Neural cell (in vitro differentiated cells): ENCODE measurements at regions not wholly inside any gene's neighbourhood (a gene's known extent, or its start where the extent isn't known, plus 50 kb on each side); places are given as distances from the start of the nearest gene placed in this dataset.

Source experiments
- H2AFZ ChIP-seq: fragments of 200-600, 300-800 bp; sonication (generic), shearing (Covaris generic); 2 replicates; pipeline ENCODE4 v1.6.0; 2014; ENCODE audit warnings: low read depth, mild to moderate bottlenecking, antibody characterized with exemption, low read length, moderate library complexity
- H3F3A ChIP-seq: fragments of 200-600 bp; shearing (Covaris generic); 2 replicates; pipeline ENCODE4 v1.6.1; 2016; ENCODE audit warnings: mild to moderate bottlenecking, moderate library complexity, mixed read lengths, antibody characterized with exemption, low read length; ENCODE audit not compliant: insufficient read depth, poor library complexity, severe bottlenecking
- H3K27ac ChIP-seq: fragments of 200-600, 300-800 bp; sonication (generic), shearing (Covaris generic); 2 replicates; pipeline ENCODE4 v1.5.1; 2014; ENCODE audit warnings: mild to moderate bottlenecking, low read length, moderate library complexity
- H3K27me3 ChIP-seq: fragments of 300-800, 200-600 bp; sonication (generic), shearing (Covaris generic); 2 replicates; pipeline ENCODE4 v1.6.0; 2014; ENCODE audit warnings: mild to moderate bottlenecking, low read depth, low read length, moderate library complexity; ENCODE audit not compliant: insufficient read depth
- H3K36me3 ChIP-seq: fragments of 300-800, 200-600 bp; sonication (generic), shearing (Covaris generic); 2 replicates; pipeline ENCODE4 v1.5.1; 2014; ENCODE audit warnings: mild to moderate bottlenecking, antibody characterized with exemption, low read length, moderate library complexity; ENCODE audit not compliant: insufficient read depth
- H3K4me2 ChIP-seq: fragments of 300-800, 200-600 bp; sonication (generic), shearing (Covaris generic); 2 replicates; pipeline ENCODE4 v1.6.0; 2014; ENCODE audit warnings: mild to moderate bottlenecking, low read length
- H3K4me3 ChIP-seq: fragments of 300-800, 200-600 bp; sonication (generic), shearing (Covaris generic); 2 replicates; pipeline ENCODE4 v1.5.1; 2014; ENCODE audit warnings: mild to moderate bottlenecking, low read length, moderate library complexity
- H3K79me2 ChIP-seq: fragments of 200-600 bp; shearing (Covaris generic); replicated peaks from 2 replicates; pipeline ENCODE4 v1.6.0; 2014; ENCODE audit warnings: mild to moderate bottlenecking, low read length, moderate library complexity; ENCODE audit not compliant: insufficient read depth
- H3K9ac ChIP-seq: fragments of 300-800, 200-600 bp; sonication (generic), shearing (Covaris generic); 2 replicates; pipeline ENCODE4 v1.6.1; 2016; ENCODE audit warnings: mild to moderate bottlenecking, low read length, mixed read lengths
- H3K9me2 ChIP-seq: fragments of 200-600 bp; shearing (Covaris generic); 2 replicates; pipeline ENCODE4 v1.6.1; 2016; ENCODE audit warnings: mild to moderate bottlenecking, low read length, mixed read lengths; ENCODE audit not compliant: insufficient read depth
- H3K9me3 ChIP-seq: fragments of 200-600, 300-800 bp; sonication (generic), shearing (Covaris generic); 2 replicates; pipeline ENCODE4 v1.6.1; 2016; ENCODE audit warnings: mild to moderate bottlenecking, mixed run types, low read length, moderate library complexity, mixed read lengths
- H4K20me1 ChIP-seq: fragments of 200-600 bp; shearing (Covaris generic); 2 replicates; pipeline ENCODE4 v1.6.1; 2016; ENCODE audit warnings: mild to moderate bottlenecking, mixed run types; ENCODE audit not compliant: insufficient read depth
- EP300 ChIP-seq: fragments of 450-650 bp; conservative IDR thresholded peaks from 2 replicates; pipeline ENCODE4 v1.6.1; 2014; ENCODE audit warnings: antibody characterized with exemption, mild to moderate bottlenecking, moderate library complexity; ENCODE audit not compliant: poor library complexity, severe bottlenecking
- EZH2 ChIP-seq: fragments of 200-600, 300-800 bp; shearing (Covaris generic), sonication (generic); IDR thresholded peaks from 2 replicates; pipeline ENCODE4 v1.6.1; 2014; ENCODE audit warnings: antibody characterized with exemption, low read length, borderline replicate concordance, mild to moderate bottlenecking; ENCODE audit not compliant: insufficient read depth, poor library complexity, severe bottlenecking
- MXI1 ChIP-seq: fragments of 450-650 bp; conservative IDR thresholded peaks from 2 replicates; pipeline ENCODE4 v1.6.1; 2014; ENCODE audit warnings: antibody characterized with exemption, mild to moderate bottlenecking; ENCODE audit not compliant: poor library complexity, severe bottlenecking
- POLR2AphosphoS5 ChIP-seq: IDR thresholded peaks from 2 replicates; pipeline ENCODE4 v1.6.1; 2012
- RAD21 ChIP-seq: fragments of 450-650 bp; conservative IDR thresholded peaks from 2 replicates; pipeline ENCODE4 v1.6.1; 2014; ENCODE audit warnings: antibody characterized with exemption, mild to moderate bottlenecking, moderate library complexity
- SMC3 ChIP-seq: fragments of 450-650 bp; conservative IDR thresholded peaks from 2 replicates; pipeline ENCODE4 v1.6.1; 2014; ENCODE audit warnings: antibody characterized with exemption, mild to moderate bottlenecking, moderate library complexity; ENCODE audit not compliant: poor library complexity
- TAF1 ChIP-seq: IDR thresholded peaks from 2 replicates; pipeline ENCODE4 v1.6.1; 2012; ENCODE audit warnings: low read depth
- TF ChIP-seq, protein P1 (sequence below): IDR thresholded peaks from 2 replicates; pipeline ENCODE4 v1.6.1; 2012; ENCODE audit warnings: borderline replicate concordance
- TF ChIP-seq, protein P2 (sequence below): fragments of 450-650 bp; IDR thresholded peaks from 2 replicates; pipeline ENCODE4 v1.5.1; 2014; ENCODE audit warnings: antibody characterized with exemption, mild to moderate bottlenecking, moderate library complexity; ENCODE audit not compliant: poor library complexity, severe bottlenecking

DNA sequence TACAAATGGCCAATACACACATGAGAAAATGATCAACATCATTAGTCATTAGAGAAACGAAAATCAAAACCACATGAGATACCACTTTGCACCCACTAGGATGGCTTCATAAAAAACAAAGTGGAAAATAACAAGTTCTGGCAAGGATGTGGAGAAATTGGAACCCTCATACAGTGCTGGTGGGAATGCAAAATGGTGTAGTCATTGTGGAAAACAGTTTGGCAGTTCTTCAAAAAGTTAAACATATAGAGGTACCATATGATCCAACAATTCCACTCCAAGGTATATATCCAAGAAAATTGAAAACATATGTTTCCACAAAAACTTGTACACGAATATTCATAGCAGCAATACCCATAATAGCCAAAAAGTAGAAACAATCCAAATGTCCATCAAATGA lies 231.6 kb upstream of the CSF3R start:
- no peaks in the 10 kb centered on the region for H3K79me2 ChIP-seq
- no peaks in the 10 kb centered on the region for H3K27me3 ChIP-seq

DNA sequence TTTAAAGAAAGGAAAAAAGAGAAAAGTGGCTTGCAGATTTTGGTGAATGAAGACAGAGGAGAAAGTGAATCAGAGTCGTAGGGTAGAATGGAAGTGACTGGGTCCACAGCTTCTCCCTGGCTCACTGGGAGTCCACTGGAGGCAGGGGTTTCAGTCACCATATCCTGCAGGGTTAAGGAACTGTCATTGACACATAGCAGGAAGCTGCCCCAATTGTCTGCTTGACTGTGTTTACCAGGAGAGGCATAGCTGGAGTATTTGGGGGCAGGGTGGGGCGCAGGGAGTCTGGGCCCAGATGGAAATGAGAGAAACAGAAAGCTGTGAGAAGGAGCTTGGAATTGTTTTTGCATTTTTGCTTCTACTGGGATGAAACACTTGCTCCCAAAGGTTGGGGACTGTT lies 228.8 kb upstream of the CSF3R start:
- no peak overlapping the region for H3K4me2 ChIP-seq
- H3K27ac ChIP-seq, result no peak overlapping the region
- no peaks in the 10 kb centered on the region for H3F3A ChIP-seq
- H3K9me2 ChIP-seq, result no peaks in the 10 kb centered on the region
- H3K79me2 ChIP-seq, result no peaks in the 10 kb centered on the region
- no peak overlapping the region for H2AFZ ChIP-seq
- no peak overlapping the region for H3K4me3 ChIP-seq
- H4K20me1 ChIP-seq, result no peaks in the 10 kb centered on the region
- H3K9ac ChIP-seq, result no peak overlapping the region
- no peaks in the 10 kb centered on the region for H3K9me3 ChIP-seq
- H3K36me3 ChIP-seq, result no peaks in the 10 kb centered on the region
- TF ChIP-seq RAD21 (no peak), EP300 (no peak), SMC3 (no peak), MXI1 (no peak), TAF1 (no peak), EZH2 (no peak), POLR2AphosphoS5 (no peak)
- TF ChIP-seq, protein P1, sequence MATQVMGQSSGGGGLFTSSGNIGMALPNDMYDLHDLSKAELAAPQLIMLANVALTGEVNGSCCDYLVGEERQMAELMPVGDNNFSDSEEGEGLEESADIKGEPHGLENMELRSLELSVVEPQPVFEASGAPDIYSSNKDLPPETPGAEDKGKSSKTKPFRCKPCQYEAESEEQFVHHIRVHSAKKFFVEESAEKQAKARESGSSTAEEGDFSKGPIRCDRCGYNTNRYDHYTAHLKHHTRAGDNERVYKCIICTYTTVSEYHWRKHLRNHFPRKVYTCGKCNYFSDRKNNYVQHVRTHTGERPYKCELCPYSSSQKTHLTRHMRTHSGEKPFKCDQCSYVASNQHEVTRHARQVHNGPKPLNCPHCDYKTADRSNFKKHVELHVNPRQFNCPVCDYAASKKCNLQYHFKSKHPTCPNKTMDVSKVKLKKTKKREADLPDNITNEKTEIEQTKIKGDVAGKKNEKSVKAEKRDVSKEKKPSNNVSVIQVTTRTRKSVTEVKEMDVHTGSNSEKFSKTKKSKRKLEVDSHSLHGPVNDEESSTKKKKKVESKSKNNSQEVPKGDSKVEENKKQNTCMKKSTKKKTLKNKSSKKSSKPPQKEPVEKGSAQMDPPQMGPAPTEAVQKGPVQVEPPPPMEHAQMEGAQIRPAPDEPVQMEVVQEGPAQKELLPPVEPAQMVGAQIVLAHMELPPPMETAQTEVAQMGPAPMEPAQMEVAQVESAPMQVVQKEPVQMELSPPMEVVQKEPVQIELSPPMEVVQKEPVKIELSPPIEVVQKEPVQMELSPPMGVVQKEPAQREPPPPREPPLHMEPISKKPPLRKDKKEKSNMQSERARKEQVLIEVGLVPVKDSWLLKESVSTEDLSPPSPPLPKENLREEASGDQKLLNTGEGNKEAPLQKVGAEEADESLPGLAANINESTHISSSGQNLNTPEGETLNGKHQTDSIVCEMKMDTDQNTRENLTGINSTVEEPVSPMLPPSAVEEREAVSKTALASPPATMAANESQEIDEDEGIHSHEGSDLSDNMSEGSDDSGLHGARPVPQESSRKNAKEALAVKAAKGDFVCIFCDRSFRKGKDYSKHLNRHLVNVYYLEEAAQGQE, result no peak
- TF ChIP-seq, protein P2, sequence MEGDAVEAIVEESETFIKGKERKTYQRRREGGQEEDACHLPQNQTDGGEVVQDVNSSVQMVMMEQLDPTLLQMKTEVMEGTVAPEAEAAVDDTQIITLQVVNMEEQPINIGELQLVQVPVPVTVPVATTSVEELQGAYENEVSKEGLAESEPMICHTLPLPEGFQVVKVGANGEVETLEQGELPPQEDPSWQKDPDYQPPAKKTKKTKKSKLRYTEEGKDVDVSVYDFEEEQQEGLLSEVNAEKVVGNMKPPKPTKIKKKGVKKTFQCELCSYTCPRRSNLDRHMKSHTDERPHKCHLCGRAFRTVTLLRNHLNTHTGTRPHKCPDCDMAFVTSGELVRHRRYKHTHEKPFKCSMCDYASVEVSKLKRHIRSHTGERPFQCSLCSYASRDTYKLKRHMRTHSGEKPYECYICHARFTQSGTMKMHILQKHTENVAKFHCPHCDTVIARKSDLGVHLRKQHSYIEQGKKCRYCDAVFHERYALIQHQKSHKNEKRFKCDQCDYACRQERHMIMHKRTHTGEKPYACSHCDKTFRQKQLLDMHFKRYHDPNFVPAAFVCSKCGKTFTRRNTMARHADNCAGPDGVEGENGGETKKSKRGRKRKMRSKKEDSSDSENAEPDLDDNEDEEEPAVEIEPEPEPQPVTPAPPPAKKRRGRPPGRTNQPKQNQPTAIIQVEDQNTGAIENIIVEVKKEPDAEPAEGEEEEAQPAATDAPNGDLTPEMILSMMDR, result no peak
- H3K27me3 ChIP-seq, result no peaks in the 10 kb centered on the region

More for the DNA sequence above, 231.6 kb upstream of the CSF3R start:
- no peak overlapping the region for H3K27ac ChIP-seq
- TF ChIP-seq EP300 (no peak), EZH2 (no peak), POLR2AphosphoS5 (no peak), RAD21 (no peak), TAF1 (no peak), SMC3 (no peak), MXI1 (no peak)
- TF ChIP-seq, protein P2, result no peak
- TF ChIP-seq, protein P1, result no peak
- H3F3A ChIP-seq, result no peaks in the 10 kb centered on the region
- H2AFZ ChIP-seq, result no peak overlapping the region
- no peak overlapping the region for H3K4me2 ChIP-seq
- no peak overlapping the region for H3K4me3 ChIP-seq
- no peaks in the 10 kb centered on the region for H3K9me2 ChIP-seq
- no peak overlapping the region for H3K9ac ChIP-seq
- H3K9me3 ChIP-seq, result no peaks in the 10 kb centered on the region
- no peaks in the 10 kb centered on the region for H4K20me1 ChIP-seq
- no peaks in the 10 kb centered on the region for H3K36me3 ChIP-seq
